GM18499 (cell line): ENCODE measurements at regions not wholly inside any gene's neighbourhood (a gene's known extent, or its start where the extent isn't known, plus 50 kb on each side); places are given as distances from the start of the nearest gene placed in this dataset.

Experiments used
- ATAC-seq: cut with Tn5 transposase; IDR thresholded peaks from one replicate; pipeline ENCODE4 v1.9.1; 2021; ENCODE audit warnings: moderate number of reproducible peaks; ENCODE audit not compliant: insufficient read depth, unreplicated experiment

DNA sequence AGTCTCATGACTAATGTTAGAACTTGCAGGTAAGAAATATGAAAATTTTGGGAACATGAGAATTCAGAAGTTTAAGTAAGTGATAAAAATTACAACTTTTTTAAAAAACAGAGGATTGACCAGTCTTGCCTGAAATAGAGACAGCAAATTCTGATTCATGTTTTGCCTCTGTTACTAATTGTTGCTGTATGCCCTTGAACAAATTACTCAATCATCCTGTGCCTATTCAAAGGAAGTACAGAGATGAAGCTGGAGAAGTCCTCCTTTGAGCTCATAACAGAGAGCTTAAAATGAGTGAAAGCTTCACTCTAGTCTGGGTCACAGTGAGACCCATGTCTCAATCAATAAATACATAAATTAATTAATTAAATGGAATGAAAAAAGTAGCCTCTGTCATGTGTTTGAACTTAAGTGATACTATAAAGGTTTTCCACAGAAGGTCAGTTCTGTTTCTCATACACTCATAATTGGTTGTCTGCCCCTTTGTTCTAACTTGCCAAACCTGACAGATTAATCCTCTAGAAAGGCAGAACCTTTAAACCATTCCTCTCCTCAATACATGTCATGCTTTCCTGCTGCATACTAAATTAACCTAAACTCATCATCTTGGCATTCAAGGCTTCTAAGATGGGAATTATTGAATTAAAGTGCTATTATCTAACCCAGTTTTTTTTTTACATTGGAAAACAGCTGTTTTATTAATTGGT lies 374.6 kb upstream of the LRATD1 start:
- ATAC-seq, result no peak

GRCh38 chr2:14261771-14262170 lies 370.7 kb upstream of the LRATD1 start:
- no peak for ATAC-seq

DNA sequence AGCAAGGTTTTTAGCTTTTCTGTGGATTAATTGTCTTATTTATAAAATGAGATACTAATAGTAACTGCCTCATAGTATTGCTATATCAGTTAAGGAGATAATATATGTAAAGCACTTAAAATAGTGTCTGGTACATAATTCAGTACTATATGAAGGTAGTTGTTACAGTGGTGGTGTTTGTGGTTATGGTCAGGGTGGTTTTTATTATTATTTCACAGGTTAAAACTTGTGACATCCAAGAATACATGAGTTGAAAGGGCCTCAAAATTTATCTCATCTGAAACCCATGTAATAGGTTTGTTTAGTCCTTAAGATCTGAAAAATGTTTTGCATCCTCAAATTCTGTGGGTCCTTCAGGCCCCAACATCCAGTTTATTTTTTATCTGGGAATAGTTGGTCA lies 369.5 kb upstream of the LRATD1 start:
- ATAC-seq, result no peak

DNA sequence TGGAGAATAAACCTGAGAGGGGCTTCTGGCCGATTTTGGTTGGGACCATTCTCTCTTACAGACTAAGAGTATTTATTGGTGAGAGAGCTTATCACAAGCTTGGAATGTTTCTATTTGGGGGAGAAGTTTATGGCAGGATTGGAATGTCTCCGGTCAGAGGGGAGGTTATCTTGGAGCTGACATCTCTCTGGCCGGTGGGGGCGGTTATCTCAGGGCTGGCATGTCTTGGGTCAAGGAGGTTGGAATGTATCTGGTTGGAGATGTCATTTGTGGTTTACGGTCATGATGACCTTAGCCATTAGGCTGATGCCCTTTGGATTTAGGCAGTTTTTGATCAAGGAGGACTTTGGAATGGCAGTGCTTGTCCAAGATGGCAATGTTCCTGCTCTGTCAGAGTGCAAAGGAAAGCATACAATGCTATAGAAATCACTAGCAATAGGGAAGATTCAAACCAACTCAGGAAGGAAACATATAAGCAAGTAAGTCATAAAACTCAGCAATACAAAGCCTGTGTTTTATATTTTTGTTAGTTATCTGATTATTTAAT lies 362.4 kb upstream of the LRATD1 start:
- no peak for ATAC-seq

DNA sequence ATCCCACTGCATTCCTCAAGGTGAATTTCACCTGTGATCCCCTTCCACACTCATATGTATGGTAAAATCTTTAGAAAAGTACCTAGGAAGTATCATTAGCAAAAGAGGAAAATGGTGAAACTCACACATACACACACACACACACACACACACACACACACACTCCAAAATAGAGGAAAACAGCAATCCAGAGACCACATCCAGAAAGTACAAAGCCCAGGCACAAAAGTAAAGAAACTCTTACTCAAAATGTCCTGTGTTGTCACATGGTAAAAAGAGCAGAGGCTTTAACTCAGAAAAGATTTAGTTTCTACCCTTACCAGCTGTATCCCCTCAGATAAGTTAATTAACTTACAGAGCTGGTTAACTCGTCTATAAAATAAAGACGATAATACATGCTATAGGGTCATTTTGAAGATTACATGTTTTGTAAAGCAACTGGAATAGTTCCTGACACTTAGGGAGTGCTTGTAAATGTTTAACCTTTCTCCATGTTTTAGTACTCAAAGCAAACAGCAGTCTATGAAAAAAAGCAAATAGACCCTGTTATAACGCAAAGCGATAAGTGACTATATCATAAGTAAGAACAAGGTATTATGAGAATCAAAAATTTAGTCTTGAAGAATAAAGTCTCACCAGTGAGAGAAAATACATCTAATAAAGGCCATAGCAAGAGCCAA lies 360.0 kb upstream of the LRATD1 start:
- no peak for ATAC-seq

DNA sequence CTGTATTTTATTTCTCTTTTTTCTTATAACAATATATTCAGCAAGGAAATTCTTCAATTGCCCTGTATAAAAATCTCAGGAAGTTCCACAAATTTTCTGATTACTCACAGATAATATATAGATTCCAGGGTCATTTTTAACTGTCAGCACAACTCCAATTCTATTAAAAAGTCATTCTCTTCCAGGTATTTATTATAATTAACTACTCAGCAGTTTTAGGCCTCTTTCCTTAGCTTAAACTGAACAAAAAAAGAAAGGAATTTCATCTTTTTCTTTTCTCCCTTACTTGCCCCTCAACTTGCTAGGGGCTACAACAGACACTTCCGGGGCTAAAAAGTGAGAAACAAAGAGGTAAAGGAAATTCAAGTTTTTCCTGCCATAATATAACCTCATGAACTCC lies 358.9 kb upstream of the LRATD1 start:
- ATAC-seq, result no peak

GRCh38 chr2:14284244-14284643 lies 348.3 kb upstream of the LRATD1 start:
- ATAC-seq, result no peak

- no peak for ATAC-seq
Measured at GRCh38 chr2:14285812-14286211, 346.7 kb upstream of the LRATD1 start.

- ATAC-seq, result no peak
Measured at GRCh38 chr2:14288016-14288415, 344.5 kb upstream of the LRATD1 start.

- no peak for ATAC-seq
Measured at GRCh38 chr2:14292964-14293363, 339.6 kb upstream of the LRATD1 start.

DNA sequence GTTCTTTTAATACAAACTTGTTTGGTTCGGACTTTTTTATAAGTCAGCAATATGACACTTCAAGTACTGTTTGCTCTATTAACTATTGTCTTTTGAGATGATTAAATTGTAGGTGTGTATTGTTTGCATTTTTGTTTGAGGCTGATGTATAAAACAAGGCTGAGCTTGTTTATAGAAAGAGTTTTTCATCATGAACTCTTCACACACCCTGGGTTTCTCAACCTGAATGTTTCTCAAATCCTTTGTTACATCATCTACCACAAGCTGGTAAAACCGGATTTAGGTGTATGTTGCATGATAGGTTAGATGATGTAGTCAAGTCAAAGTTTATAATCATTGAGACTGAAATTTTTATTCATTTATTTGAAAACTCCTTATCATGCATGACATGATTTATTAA lies 335.2 kb upstream of the LRATD1 start:
- ATAC-seq, result no peak

GRCh38 chr2:14297906-14298305 lies 334.6 kb upstream of the LRATD1 start:
- no peak for ATAC-seq

GRCh38 chr2:14301331-14301730 lies 331.2 kb upstream of the LRATD1 start:
- no peak for ATAC-seq

DNA sequence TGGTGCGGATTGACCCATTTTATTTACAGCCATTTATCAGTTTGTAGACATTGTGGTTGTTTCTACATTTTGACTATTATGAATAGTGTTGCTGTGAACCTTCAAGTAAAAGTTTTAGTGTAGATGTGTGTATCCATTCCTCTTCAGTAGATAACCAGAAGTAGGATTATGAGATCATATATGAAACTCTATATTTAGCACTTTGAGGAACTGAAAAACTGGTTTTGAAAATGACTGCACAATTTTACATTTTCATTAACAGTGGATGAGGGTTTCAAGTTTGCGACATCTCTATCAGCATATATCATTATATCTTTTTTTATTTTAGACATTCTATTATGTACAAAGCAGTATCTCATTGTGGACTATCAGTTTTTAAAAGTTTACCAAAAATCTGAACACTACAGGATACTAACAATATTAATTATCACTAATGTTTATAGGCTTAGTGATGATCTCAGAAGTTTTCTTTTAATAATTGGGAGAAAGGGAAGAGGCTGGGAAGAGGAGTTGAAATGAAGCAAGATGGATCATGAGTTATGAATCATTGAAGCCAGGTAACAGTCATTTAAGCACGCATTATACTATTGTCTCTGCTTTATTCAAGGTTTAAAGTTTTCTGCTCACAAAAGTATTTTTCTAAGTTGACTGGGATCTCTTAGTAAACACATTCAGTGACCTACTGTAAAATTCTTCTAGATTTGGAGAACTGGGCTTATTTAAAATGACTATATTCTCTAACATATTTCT lies 329.0 kb upstream of the LRATD1 start:
- ATAC-seq, result peak; percentile 97

DNA sequence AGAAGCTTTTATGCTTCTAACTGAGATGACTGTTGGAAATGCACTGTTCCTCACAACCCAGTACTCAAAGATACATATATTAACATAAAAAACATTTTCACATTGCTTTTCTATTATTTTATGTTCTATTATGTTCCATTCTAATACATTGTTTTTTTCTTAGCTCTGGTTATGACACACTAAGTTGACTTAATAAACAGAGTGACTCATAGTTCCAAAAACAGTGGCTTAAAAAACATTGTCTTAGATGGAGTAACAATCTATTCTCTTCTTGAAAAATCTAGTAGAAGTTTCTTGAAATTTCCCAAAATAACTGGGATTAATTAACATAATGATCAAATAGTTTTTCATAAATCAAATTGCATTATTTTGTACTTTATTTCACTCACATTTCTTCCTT lies 328.2 kb upstream of the LRATD1 start:
- no peak for ATAC-seq

DNA sequence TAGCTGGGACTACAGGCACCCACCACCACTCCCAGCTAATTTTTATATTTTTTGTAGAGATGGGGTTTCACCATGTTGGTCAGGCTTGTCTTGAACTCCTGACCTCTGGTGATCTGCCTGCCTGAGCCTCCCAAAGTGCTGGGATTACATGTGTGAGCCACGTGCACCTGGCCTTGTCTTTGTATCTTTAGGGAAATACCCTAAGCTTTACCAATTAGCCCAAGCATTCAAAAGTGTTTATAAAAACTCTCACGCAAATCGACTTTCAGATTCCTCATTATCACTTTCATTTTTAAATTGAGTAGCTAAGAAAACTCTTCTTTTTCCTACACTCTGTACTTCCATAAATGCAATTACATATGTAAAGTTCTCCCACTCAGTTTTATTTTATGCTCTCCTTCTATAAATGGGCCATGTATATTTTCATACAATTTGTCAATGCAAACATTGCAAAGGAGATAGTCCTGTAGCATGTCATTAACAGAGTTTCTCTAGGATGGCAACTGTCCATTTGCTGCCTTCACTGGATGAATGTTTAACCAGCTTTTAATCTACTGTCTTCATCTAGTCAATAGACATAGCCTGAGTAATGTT lies 326.2 kb upstream of the LRATD1 start:
- no peak for ATAC-seq

- no peak for ATAC-seq
Measured at GRCh38 chr2:14313341-14313740, 319.2 kb upstream of the LRATD1 start.

- ATAC-seq, result no peak
Measured at GRCh38 chr2:14316594-14316993, 315.9 kb upstream of the LRATD1 start.

- no peak for ATAC-seq
Measured at GRCh38 chr2:14321357-14321756, 311.2 kb upstream of the LRATD1 start.

DNA sequence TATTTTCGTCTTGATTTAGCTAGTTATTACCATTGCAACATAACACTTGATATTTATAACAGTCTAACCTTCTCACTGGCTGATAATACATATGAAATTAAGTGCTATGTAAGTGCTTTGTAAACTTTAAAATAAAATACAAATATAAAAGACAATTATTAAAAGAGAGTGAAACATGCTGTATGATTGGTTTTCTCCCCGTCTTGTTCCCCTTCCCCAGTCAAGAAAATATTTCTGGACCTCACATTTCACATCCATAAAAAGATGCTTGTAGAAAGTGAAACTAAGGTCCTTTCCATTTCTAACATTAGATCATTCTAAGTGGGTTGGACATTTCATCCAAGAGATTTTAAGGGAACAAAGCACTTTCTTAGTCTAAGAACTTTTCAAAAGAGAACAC lies 310.2 kb upstream of the LRATD1 start:
- no peak for ATAC-seq

DNA sequence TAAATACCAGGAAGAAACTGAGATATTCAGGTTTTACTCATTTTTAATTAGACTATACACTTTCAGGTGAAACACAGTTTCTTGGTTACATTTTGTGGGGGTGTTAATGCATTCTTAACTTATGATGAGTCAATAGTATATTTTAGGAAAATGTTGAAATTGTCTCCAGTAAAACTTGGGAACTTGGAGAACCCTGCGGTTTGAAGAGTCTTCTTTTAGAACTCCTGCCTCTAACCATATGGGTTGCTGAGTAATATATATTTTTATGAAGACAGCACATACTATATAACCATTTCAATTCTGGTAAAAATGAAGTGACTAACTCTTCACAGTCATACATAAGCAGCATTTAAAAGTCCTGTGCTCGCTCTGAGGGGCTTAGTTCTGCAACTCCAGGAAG lies 308.2 kb upstream of the LRATD1 start:
- no peak for ATAC-seq
